GM23338 (cell line): ENCODE measurements at regions not wholly inside any gene's neighbourhood (a gene's known extent, or its start where the extent isn't known, plus 50 kb on each side); places are given as distances from the start of the nearest gene placed in this dataset.

ENCODE experiments used
- CTCF ChIP-seq, 2 experiments: fragments of 200-600 bp in 1 of 2; sonication (generic) in 1 of 2; conservative IDR thresholded peaks; 2 replicates each; pipeline versions ENCODE4 v1.5.1 to v1.6.1; 2016 to 2017; ENCODE audit warnings: antibody characterized with exemption in 2 of 2, low read depth in 2 of 2, mild to moderate bottlenecking in 2 of 2, moderate library complexity in 1 of 2
- JUNB ChIP-seq: IDR thresholded peaks from one replicate; pipeline ENCODE4 v1.6.1; 2016; ENCODE audit warnings: antibody characterized with exemption; ENCODE audit not compliant: unreplicated experiment
- POLR2AphosphoS5 ChIP-seq: IDR thresholded peaks from 2 replicates; pipeline ENCODE4 v1.6.1; 2016; ENCODE audit warnings: antibody characterized with exemption, low read depth

- TF ChIP-seq POLR2AphosphoS5 (no peak), CTCF (conservative IDR thresholded peaks at IDR 0.05; ENCODE audit: low read depth in 2 of 2) (no peak), JUNB (no peak)
Observed at GRCh38 chr2:19225931-19226330, 132.5 kb downstream of the OSR1 start.
